Kidney epithelial cell (primary cell): ENCODE measurements at regions not wholly inside any gene's neighbourhood (a gene's known extent, or its start where the extent isn't known, plus 50 kb on each side); places are given as distances from the start of the nearest gene placed in this dataset.

Source experiments
- DNase-seq: peaks from one replicate; pipeline ENCODE4 v3.0.0-alpha.2; 2010; ENCODE audit warnings: low read depth
- H3K27me3 ChIP-seq: 2 replicates; pipeline ENCODE4 v1.6.0; 2011; ENCODE audit warnings: low read length; ENCODE audit not compliant: control insufficient read depth, insufficient read depth
- H3K36me3 ChIP-seq: 2 replicates; pipeline ENCODE4 v1.5.1; 2011; ENCODE audit warnings: low read length; ENCODE audit not compliant: control insufficient read depth, insufficient read depth
- H3K4me3 ChIP-seq: 2 replicates; pipeline ENCODE4 v1.5.1; 2011; ENCODE audit warnings: low read depth, mild to moderate bottlenecking, control low read depth, low read length
- TF ChIP-seq, protein P1 (sequence below): IDR thresholded peaks from 2 replicates; pipeline ENCODE4 v1.5.1; 2011; ENCODE audit warnings: mild to moderate bottlenecking, moderate library complexity, low read length, control low read depth, inconsistent platforms; ENCODE audit not compliant: insufficient read depth, poor library complexity, severe bottlenecking

DNA sequence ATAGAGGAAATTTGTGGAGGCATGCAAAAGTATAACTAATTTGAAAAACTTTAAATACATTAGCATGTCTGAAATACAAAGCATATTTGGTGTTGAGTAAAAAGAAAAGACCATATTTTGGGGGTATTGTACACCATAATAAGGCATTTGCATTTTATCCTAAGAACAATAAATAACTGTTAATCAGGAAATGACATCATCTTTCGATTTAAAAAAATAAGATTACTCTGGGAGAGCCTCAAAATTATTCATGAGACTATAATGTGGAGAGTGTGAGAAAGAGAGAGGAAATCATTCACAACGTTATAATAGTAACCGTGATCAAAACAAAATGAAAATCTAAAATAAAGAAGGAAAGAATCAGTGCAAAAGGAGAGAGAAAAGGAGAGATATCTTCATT, 712.3 kb upstream of the POT1 start:
- TF ChIP-seq, protein P1, sequence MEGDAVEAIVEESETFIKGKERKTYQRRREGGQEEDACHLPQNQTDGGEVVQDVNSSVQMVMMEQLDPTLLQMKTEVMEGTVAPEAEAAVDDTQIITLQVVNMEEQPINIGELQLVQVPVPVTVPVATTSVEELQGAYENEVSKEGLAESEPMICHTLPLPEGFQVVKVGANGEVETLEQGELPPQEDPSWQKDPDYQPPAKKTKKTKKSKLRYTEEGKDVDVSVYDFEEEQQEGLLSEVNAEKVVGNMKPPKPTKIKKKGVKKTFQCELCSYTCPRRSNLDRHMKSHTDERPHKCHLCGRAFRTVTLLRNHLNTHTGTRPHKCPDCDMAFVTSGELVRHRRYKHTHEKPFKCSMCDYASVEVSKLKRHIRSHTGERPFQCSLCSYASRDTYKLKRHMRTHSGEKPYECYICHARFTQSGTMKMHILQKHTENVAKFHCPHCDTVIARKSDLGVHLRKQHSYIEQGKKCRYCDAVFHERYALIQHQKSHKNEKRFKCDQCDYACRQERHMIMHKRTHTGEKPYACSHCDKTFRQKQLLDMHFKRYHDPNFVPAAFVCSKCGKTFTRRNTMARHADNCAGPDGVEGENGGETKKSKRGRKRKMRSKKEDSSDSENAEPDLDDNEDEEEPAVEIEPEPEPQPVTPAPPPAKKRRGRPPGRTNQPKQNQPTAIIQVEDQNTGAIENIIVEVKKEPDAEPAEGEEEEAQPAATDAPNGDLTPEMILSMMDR, result no peak
- DNase-seq, result no peak
- H3K36me3 ChIP-seq, result no peaks in the 10 kb centered on the region
- H3K4me3 ChIP-seq, result no peak overlapping the region
- no peaks in the 10 kb centered on the region for H3K27me3 ChIP-seq

DNA sequence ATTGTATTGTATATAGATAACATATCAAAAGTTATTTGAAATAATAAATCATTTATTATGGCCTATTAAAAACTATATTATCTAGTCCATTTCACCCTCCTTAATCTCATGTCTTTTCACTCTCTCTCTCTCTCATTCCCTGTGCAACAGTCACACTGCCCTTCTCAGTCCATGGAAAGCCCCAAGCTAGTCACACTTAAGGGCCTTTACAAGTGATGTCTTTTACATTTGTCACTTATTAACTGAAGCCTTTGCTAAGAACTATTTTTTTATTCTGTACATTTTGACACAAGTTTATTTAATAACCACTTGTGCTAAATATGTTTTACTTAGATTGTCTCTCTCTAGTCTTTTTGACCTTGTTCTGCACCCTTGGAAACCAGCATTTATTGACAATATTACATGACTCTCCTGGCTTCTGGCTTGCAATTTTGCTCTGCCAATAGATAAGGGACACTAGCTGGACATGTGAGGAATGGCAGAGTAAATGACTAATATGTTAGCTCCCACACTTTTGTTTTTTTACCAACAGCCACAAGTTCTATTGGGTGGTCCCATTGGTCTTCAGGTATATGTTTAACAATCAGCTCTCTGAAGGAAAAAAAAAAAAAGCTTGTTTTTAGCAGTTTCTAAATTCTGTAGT, 706.8 kb upstream of the POT1 start:
- peak; percentile 23 for DNase-seq
- no peaks in the 10 kb centered on the region for H3K27me3 ChIP-seq
- H3K4me3 ChIP-seq, result no peak overlapping the region
- H3K36me3 ChIP-seq, result no peaks in the 10 kb centered on the region
- TF ChIP-seq, protein P1, result no peak

DNA sequence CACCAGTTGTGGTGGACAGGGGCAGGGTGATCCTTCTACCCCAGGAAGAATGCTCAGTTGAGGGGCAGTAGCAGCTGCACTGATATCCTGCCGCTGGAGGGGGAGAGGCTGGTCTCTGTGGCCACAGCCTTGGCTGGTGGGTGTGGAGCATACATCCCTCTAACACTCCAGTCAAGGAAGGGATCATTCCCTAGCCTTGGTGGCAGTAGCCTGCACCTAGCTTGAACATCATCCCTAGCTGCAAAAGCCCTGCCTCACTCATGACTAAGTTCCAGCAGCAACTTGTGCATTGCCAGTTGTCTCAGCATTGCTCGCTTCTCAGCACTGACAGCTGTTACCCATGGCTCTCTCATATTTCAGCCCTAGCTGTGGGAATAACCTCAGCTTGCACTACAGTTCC, 688.9 kb upstream of the POT1 start:
- TF ChIP-seq, protein P1, result no peak
- Histone ChIP-seq H3K4me3 (no peak overlapping the region), H3K36me3 (no peaks in the 10 kb centered on the region), H3K27me3 (no peaks in the 10 kb centered on the region)
- no peak for DNase-seq

DNA sequence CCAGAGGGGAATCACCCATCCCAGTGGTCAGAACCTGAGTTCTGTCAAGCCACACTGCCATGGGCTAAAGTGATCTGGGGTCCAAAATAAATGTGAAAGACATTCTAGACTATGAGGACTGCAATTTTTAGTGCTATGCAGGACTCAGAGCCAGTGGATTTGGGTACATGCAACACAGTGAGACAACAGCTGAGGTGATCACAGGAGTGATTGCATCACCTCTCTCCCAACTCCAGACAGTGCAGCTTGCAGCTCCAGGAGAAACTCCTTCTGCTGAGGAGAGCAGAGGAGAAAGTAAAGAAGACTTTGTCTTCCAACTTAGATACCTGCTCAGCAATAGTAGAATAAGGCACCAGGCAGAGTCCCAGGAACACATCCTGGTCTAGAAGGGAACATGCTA, 682.0 kb upstream of the POT1 start:
- Histone ChIP-seq H3K4me3 (no peak overlapping the region), H3K36me3 (no peaks in the 10 kb centered on the region), H3K27me3 (no peaks in the 10 kb centered on the region)
- DNase-seq, result no peak
- TF ChIP-seq, protein P1, result no peak

DNA sequence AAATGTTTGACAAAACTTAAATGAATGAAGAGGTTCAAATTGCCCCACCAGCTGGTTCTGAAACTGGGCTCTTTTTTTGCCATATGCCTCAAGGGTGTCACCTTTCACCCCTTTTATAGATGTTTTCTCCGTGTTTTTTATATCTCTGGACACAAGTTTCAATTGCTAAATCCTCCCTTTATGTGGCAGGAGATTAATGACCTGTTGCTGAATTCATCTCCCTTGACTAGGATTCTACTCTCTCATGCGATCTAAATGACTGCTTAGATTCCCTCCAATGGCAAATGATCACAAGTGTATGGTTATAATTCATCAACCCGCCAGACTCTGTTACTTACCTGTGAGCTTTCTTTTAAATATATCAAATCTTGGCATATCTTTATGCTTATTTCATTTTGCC, 677.0 kb upstream of the POT1 start:
- Histone ChIP-seq H3K4me3 (no peak overlapping the region), H3K27me3 (no peaks in the 10 kb centered on the region), H3K36me3 (no peaks in the 10 kb centered on the region)
- TF ChIP-seq, protein P1, result no peak
- no peak for DNase-seq

DNA sequence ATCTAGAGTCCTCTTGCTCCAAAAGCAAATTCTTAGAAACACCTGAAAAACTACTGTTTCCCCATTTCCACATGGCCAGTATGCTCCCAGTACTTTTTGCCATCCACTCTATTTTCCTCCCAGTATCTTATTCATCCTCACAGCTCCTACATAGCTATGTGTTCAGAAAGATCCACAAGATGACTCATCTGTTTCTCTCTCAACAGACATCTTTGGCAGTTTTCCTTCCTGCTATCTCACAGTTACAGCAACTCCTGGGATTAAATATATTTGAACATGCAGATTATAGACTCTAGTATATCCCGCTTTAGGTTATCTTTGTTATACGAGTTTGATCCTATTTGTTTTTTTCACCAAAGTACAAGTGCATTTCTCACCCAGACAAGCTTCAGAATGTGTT, 675.6 kb upstream of the POT1 start:
- H3K36me3 ChIP-seq, result no peaks in the 10 kb centered on the region
- DNase-seq, result no peak
- no peaks in the 10 kb centered on the region for H3K27me3 ChIP-seq
- TF ChIP-seq, protein P1, result no peak
- H3K4me3 ChIP-seq, result no peak overlapping the region
